ENCODE measurements at regions not wholly inside any gene's neighbourhood (a gene's known extent, or its start where the extent isn't known, plus 50 kb on each side); places are given as distances from the start of the nearest gene placed in this dataset.

GRCh38 chr12:78398750-78399149 is 465.8 kb upstream of the SYT1 start:
- TF ChIP-seq CTCF (IDR thresholded peaks at IDR 0.05; ENCODE audit: low read length) (no peak), EZH2 (optimal IDR thresholded peaks at IDR 0.05; ENCODE audit: low read depth, low read length) (no peak)
